PC-3 (cell line): ENCODE measurements at regions not wholly inside any gene's neighbourhood (a gene's known extent, or its start where the extent isn't known, plus 50 kb on each side); places are given as distances from the start of the nearest gene placed in this dataset.

ENCODE experiments used
- ATAC-seq: fragments of 200-7000 bp; cut with Tn5 transposase; 2 replicates; pipeline ENCODE4 v1.9.1; 2020; ENCODE audit warnings: mild to moderate bottlenecking, moderate library complexity
- BruUV-seq: library from RNA; stranded (reverse); fragments of 400-500 nt; replicated peaks from 2 replicates; lab custom pipeline; 2021; lab: Mats Ljungman, UMichigan
- CTCF ChIA-PET: fragments of 300-600 bp; sonication (Branson Sonifier 250); formaldehyde crosslinking; loops from one replicate; lab custom pipeline; 2022; ENCODE audit warnings: antibody characterized with exemption; lab: Charles Lee
- POLR2A ChIA-PET: fragments of 300-600 bp; sonication (Branson Sonifier 250); formaldehyde crosslinking; loops from one replicate; lab custom pipeline; 2022; ENCODE audit warnings: antibody characterized with exemption; ENCODE audit not compliant: unreplicated experiment; lab: Charles Lee
- DNase-seq: peaks from one replicate; pipeline ENCODE4 v3.0.0-alpha.2; 2015
- H2AFZ ChIP-seq: fragments of 300-600 bp; sonication (generic); 2 replicates; pipeline ENCODE4 v1.6.0; 2016; ENCODE audit warnings: antibody characterized with exemption, low read length
- H3F3A ChIP-seq: fragments of 300-600 bp; sonication (generic); one replicate; pipeline ENCODE4 v1.6.0; 2017; ENCODE audit warnings: antibody characterized with exemption, low read length, control low read depth, mild to moderate bottlenecking; ENCODE audit not compliant: unreplicated experiment
- H3K27ac ChIP-seq: fragments of 300-600 bp; sonication (generic); 2 replicates; pipeline ENCODE4 v1.5.1; 2016; ENCODE audit warnings: mild to moderate bottlenecking, low read length
- H3K27me3 ChIP-seq: fragments of 300-600 bp; sonication (generic); 2 replicates; pipeline ENCODE4 v1.6.1; 2016; ENCODE audit warnings: low read length, mixed read lengths
- H3K36me3 ChIP-seq: fragments of 300-600 bp; sonication (generic); 2 replicates; pipeline ENCODE4 v1.6.1; 2016; ENCODE audit warnings: low read depth, mixed run types, low read length, mixed read lengths
- H3K4me1 ChIP-seq: fragments of 300-600 bp; sonication (generic); 2 replicates; pipeline ENCODE4 v1.5.1; 2016; ENCODE audit warnings: low read length; ENCODE audit not compliant: insufficient read depth
- H3K4me2 ChIP-seq: fragments of 300-600 bp; sonication (generic); 2 replicates; pipeline ENCODE4 v1.6.0; 2016; ENCODE audit warnings: low read length
- H3K4me3 ChIP-seq: fragments of 300-600 bp; sonication (generic); 2 replicates; pipeline ENCODE4 v1.5.1; 2016; ENCODE audit warnings: mild to moderate bottlenecking, low read length, mixed read lengths
- H3K79me2 ChIP-seq: fragments of 300-600 bp; sonication (generic); 2 replicates; pipeline ENCODE4 v1.6.1; 2017; ENCODE audit warnings: low read length, mixed read lengths
- H3K9ac ChIP-seq: fragments of 300-600 bp; sonication (generic); 2 replicates; pipeline ENCODE4 v1.6.0; 2016; ENCODE audit warnings: mild to moderate bottlenecking, low read length
- H3K9me2 ChIP-seq: fragments of 300-600 bp; sonication (generic); replicated peaks from 2 replicates; pipeline ENCODE4 v1.6.1; 2016; ENCODE audit warnings: mixed run types, low read length, mixed read lengths
- H3K9me3 ChIP-seq: fragments of 300-600 bp; sonication (generic); 2 replicates; pipeline ENCODE4 v1.6.1; 2016; ENCODE audit warnings: low read length, mixed read lengths
- H4K20me1 ChIP-seq: fragments of 300-600 bp; sonication (generic); 2 replicates; pipeline ENCODE4 v1.6.1; 2016; ENCODE audit warnings: low read length, mixed read lengths
- EZH2 ChIP-seq: fragments of 300-600 bp; sonication (generic); IDR thresholded peaks from one replicate; pipeline ENCODE4 v1.6.1; 2017; ENCODE audit warnings: antibody characterized with exemption, mild to moderate bottlenecking, low read length; ENCODE audit not compliant: unreplicated experiment
- EZH2phosphoT487 ChIP-seq: fragments of 300-600 bp; sonication (generic); IDR thresholded peaks from 2 replicates; pipeline ENCODE4 v1.6.1; 2018; ENCODE audit warnings: mild to moderate bottlenecking, antibody characterized with exemption, low read length, borderline replicate concordance
- intact Hi-C: fragments of 100-400 bp; cut with micrococcal nuclease; formaldehyde crosslinking; loops from 2 replicates; pipeline ENCODE4 v1.9.0; 2023
- TF ChIP-seq, protein P1 (sequence below): fragments of 300-600 bp; sonication (generic); conservative IDR thresholded peaks from 2 replicates; pipeline ENCODE4 v1.5.1; 2017; ENCODE audit warnings: antibody characterized with exemption, low read depth, mild to moderate bottlenecking, low read length

DNA sequence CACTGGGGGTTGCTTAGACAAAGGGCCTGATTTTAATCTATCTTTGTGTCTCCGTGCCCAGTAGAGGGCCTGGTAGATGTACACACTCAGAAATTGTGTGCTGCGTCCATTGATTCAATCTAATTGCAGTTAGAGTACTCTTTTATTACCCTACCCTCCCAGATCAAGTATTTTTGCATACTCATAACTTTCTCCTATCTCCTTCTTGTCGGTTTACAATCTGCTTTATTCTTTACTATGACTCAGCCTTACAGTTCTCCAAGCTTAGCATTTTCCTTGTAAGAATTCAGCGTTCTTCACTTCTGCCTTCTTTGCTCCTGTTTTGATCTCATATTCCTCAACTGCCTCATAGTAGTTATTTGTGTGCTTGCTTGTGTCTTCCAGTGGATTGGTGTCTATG is 124.5 kb upstream of the ARRDC4 start:
- Histone ChIP-seq H3K9me3 (no peaks in the 10 kb centered on the region; the same call in 1 of the 2 replicates), H3F3A (no peaks in the 10 kb centered on the region), H3K27me3 (peaks cover 13% of the 10 kb centered on the region; the same call in 1 of the 2 replicates), H2AFZ (no peak overlapping the region), H3K79me2 (no peaks in the 10 kb centered on the region), H3K4me2 (no peak overlapping the region), H3K9ac (no peak overlapping the region), H4K20me1 (no peaks in the 10 kb centered on the region), H3K4me3 (no peak overlapping the region), H3K4me1 (no peaks in the 10 kb centered on the region), H3K9me2 (no peaks in the 10 kb centered on the region), H3K27ac (no peak overlapping the region), H3K36me3 (no peaks in the 10 kb centered on the region)
- no peak for ATAC-seq
- no peak for DNase-seq
- BruUV-seq, result no TSS peak
- CTCF ChIA-PET, result no interaction called here
- TF ChIP-seq EZH2phosphoT487 (no peak), EZH2 (no peak)
- intact Hi-C loops, result no loop called here
- POLR2A ChIA-PET, result no interaction called here

DNA sequence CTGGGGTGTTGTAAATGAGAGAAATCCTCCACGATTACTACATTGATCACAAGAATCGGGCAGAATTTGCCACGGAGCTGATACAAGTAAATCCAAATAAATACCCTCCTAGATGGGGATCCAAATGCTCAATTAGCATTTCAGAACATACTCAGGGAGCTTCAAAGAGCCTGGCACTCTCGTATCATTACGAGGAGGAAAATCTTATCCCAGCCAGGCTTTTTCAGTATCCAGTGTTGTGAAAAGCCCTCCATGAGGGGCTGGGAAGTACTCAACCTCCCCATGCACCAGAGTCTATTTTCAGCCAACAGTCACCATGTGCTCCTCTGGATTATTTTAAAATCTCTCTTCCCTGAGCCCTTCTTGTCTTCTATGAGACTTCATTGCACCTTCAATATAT is 122.6 kb upstream of the ARRDC4 start:
- Histone ChIP-seq H3K9ac (no peak overlapping the region), H3K27ac (no peak overlapping the region), H4K20me1 (no peaks in the 10 kb centered on the region), H3K9me3 (no peaks in the 10 kb centered on the region), H3K4me1 (no peaks in the 10 kb centered on the region), H3K36me3 (no peaks in the 10 kb centered on the region), H3K79me2 (no peaks in the 10 kb centered on the region), H3F3A (no peaks in the 10 kb centered on the region), H2AFZ (no peak overlapping the region), H3K4me3 (no peak overlapping the region), H3K27me3 (peaks cover 13% of the 10 kb centered on the region; the same call in 1 of the 2 replicates), H3K4me2 (no peak overlapping the region), H3K9me2 (no peaks in the 10 kb centered on the region)
- POLR2A ChIA-PET, result no interaction called here
- intact Hi-C loops, result no loop called here
- BruUV-seq, result no TSS peak
- CTCF ChIA-PET, result no interaction called here
- TF ChIP-seq, protein P1, sequence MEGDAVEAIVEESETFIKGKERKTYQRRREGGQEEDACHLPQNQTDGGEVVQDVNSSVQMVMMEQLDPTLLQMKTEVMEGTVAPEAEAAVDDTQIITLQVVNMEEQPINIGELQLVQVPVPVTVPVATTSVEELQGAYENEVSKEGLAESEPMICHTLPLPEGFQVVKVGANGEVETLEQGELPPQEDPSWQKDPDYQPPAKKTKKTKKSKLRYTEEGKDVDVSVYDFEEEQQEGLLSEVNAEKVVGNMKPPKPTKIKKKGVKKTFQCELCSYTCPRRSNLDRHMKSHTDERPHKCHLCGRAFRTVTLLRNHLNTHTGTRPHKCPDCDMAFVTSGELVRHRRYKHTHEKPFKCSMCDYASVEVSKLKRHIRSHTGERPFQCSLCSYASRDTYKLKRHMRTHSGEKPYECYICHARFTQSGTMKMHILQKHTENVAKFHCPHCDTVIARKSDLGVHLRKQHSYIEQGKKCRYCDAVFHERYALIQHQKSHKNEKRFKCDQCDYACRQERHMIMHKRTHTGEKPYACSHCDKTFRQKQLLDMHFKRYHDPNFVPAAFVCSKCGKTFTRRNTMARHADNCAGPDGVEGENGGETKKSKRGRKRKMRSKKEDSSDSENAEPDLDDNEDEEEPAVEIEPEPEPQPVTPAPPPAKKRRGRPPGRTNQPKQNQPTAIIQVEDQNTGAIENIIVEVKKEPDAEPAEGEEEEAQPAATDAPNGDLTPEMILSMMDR, result no peak
- TF ChIP-seq EZH2 (no peak), EZH2phosphoT487 (no peak)
- DNase-seq (no peak), ATAC-seq (no peak)

DNA sequence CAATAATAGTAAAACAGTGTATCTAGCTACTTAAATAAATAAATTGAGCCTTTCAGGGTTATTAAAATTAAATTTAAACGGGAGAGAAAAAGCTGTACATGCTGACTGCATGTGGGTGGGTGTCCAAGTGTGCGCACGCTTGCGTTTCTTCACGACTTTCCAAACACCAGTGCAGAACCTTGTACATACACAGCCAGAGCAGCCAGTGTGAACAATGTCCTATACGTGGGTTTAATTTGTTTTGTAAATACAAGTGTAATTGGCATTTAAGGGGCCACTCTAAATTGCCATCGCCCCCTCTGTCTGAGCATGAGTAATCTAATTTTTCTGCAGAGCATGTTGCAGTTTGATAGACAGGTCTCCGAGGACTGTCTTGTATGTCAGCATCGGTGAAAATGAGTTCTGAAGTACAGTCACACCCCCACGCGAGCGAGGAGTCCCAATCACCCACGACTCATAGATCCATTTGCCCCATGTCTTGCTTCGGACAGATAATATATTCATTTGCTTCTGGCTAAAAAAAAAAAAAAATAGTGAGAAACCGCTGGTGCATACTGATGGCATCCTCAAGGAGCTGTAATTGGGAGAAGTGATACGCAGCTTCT is 121.8 kb upstream of the ARRDC4 start:
- Histone ChIP-seq H3K27ac (no peak overlapping the region), H3K9ac (no peak overlapping the region), H3K9me2 (no peaks in the 10 kb centered on the region), H3K9me3 (no peaks in the 10 kb centered on the region), H3K4me3 (no peak overlapping the region), H3K27me3 (peaks cover 13% of the 10 kb centered on the region; the same call in 1 of the 2 replicates), H4K20me1 (no peaks in the 10 kb centered on the region), H3F3A (no peaks in the 10 kb centered on the region), H2AFZ (no peak overlapping the region), H3K4me1 (no peaks in the 10 kb centered on the region), H3K79me2 (no peaks in the 10 kb centered on the region), H3K4me2 (no peak overlapping the region), H3K36me3 (no peaks in the 10 kb centered on the region)
- ATAC-seq, result no peak
- CTCF ChIA-PET, result no interaction called here
- BruUV-seq, result no TSS peak
- POLR2A ChIA-PET, result no interaction called here
- TF ChIP-seq, protein P1, result no peak
- TF ChIP-seq EZH2phosphoT487, result no peak
- no peak for TF ChIP-seq EZH2
- intact Hi-C loops, result no loop called here
- no peak for DNase-seq
